B cell (primary cell): ENCODE measurements at regions not wholly inside any gene's neighbourhood (a gene's known extent, or its start where the extent isn't known, plus 50 kb on each side); places are given as distances from the start of the nearest gene placed in this dataset.

Experiments
- ATAC-seq: fragments of 200-7000 bp; cut with Tn5 transposase; one replicate; pipeline ENCODE4 v1.10.0; 2021; ENCODE audit warnings: low read depth, mild to moderate bottlenecking, moderate number of reproducible peaks, moderate library complexity
- CTCF ChIA-PET: fragments of 350-600 bp; sonication (Branson Sonifier 250); formaldehyde crosslinking; loops from one replicate; lab custom pipeline; 2021; ENCODE audit warnings: antibody characterized with exemption, inconsistent platforms; lab: Charles Lee
- POLR2A ChIA-PET: fragments of 350-600 bp; sonication (Branson Sonifier 250); formaldehyde crosslinking; loops from one replicate; lab custom pipeline; 2021; ENCODE audit warnings: antibody characterized with exemption; lab: Charles Lee
- DNase-seq: peaks from one replicate; pipeline ENCODE4 v3.0.0; 2013
- H2AFZ ChIP-seq: 2 replicates; pipeline ENCODE4 v1.6.1; 2012; ENCODE audit warnings: mild to moderate bottlenecking, low read depth, low read length; ENCODE audit not compliant: insufficient read depth, poor library complexity, severe bottlenecking
- H3K27ac ChIP-seq, 2 donors: 1 replicate in 1 of 2; 2 replicates in 1 of 2; pipeline ENCODE4 v1.5.1; 2012 to 2013; ENCODE audit warnings: low read length in 2 of 2, mild to moderate bottlenecking in 2 of 2, moderate library complexity in 1 of 2
- H3K27me3 ChIP-seq, 4 experiments: fragments of 200-600 bp in 1 of 4; sonication (generic) in 1 of 4; replicated peaks in 1 of 4; 1 replicate in 2 of 4; 2 replicates in 2 of 4; pipeline versions ENCODE4 v1.6.1 to v1.7.0; 2013 to 2016; ENCODE audit warnings: low read length in 3 of 4, mild to moderate bottlenecking in 2 of 4, mixed read lengths in 1 of 4, moderate library complexity in 1 of 4; ENCODE audit not compliant: insufficient read depth in 4 of 4, control insufficient read depth in 3 of 4; ENCODE audit errors: control extremely low read depth in 1 of 4
- H3K36me3 ChIP-seq, 2 experiments: replicated peaks in 1 of 2; 1 replicate in 1 of 2; 2 replicates in 1 of 2; pipeline versions ENCODE4 v1.6.1 to v1.7.1; 2013; ENCODE audit warnings: low read length in 1 of 2; ENCODE audit not compliant: insufficient read depth in 2 of 2, control insufficient read depth in 1 of 2; ENCODE audit errors: control extremely low read depth in 1 of 2, extremely low read depth in 1 of 2
- H3K4me1 ChIP-seq, 2 donors: fragments of 200-600 bp in 1 of 2; sonication (generic) in 1 of 2; 1 replicate in 1 of 2; 2 replicates in 1 of 2; pipeline versions ENCODE4 v1.5.1 to v1.6.1; 2013 to 2017; ENCODE audit warnings: low read length in 2 of 2; ENCODE audit not compliant: control insufficient read depth in 2 of 2, insufficient read depth in 2 of 2
- H3K4me2 ChIP-seq: replicated peaks from 2 replicates; pipeline ENCODE3; 2012; ENCODE audit warnings: mild to moderate bottlenecking, low read depth, low read length; ENCODE audit not compliant: poor library complexity, severe bottlenecking
- H3K4me3 ChIP-seq, 5 experiments: fragments of 200-600 bp in 1 of 5; sonication (generic) in 1 of 5; 1 replicate in 3 of 5; 2 replicates in 2 of 5; pipeline versions ENCODE4 v1.5.1 to v1.7.0; 2011 to 2016; ENCODE audit warnings: low read length in 4 of 5, mild to moderate bottlenecking in 4 of 5, low read depth in 2 of 5, control low read depth in 1 of 5, moderate library complexity in 1 of 5; ENCODE audit not compliant: insufficient read depth in 1 of 5; ENCODE audit errors: control extremely low read depth in 1 of 5, extremely low read depth in 1 of 5
- H3K79me2 ChIP-seq: fragments of 200-600 bp; sonication (generic); one replicate; pipeline ENCODE4 v1.6.0; 2016; ENCODE audit warnings: low read length; ENCODE audit not compliant: control insufficient read depth, insufficient read depth
- H3K9ac ChIP-seq: fragments of 200-600 bp; sonication (generic); 2 replicates; pipeline ENCODE4 v1.6.1; 2017; ENCODE audit warnings: mild to moderate bottlenecking, low read length, moderate library complexity
- H3K9me3 ChIP-seq, 3 donors: one replicate each; pipeline versions ENCODE4 v1.6.1 to v1.7.1; 2013; ENCODE audit warnings: low read length in 2 of 3; ENCODE audit not compliant: control insufficient read depth in 2 of 3, insufficient read depth in 1 of 3; ENCODE audit errors: control extremely low read depth in 1 of 3
- H4K20me1 ChIP-seq: 2 replicates; pipeline ENCODE4 v1.6.0; 2012; ENCODE audit warnings: mild to moderate bottlenecking, low read length; ENCODE audit not compliant: insufficient read depth, control insufficient read depth, poor library complexity, severe bottlenecking
- H3K27ac Mint-ChIP-seq: one replicate; pipeline ENCODE4 v1.8.0; 2021; ENCODE audit warnings: mixed read lengths
- H3K27me3 Mint-ChIP-seq: one replicate; pipeline ENCODE4 v1.8.0; 2021; ENCODE audit warnings: mixed read lengths
- H3K4me1 Mint-ChIP-seq: one replicate; pipeline ENCODE4 v1.8.0; 2021; ENCODE audit warnings: mixed read lengths
- H3K4me3 Mint-ChIP-seq: one replicate; pipeline ENCODE4 v1.8.0; 2021; ENCODE audit warnings: mixed read lengths
- H3K9me3 Mint-ChIP-seq: one replicate; pipeline ENCODE4 v1.8.0; 2022; ENCODE audit warnings: mixed read lengths; ENCODE audit not compliant: insufficient read depth
- CTCF ChIP-seq: fragments of 200-600 bp; IDR thresholded peaks from one replicate; pipeline ENCODE4 v1.8.0; 2022; ENCODE audit warnings: antibody characterized with exemption, mild to moderate bottlenecking
- EZH2 ChIP-seq: IDR thresholded peaks from 2 replicates; pipeline ENCODE4 v1.6.1; 2012; ENCODE audit warnings: borderline replicate concordance, low read depth, mild to moderate bottlenecking, moderate library complexity, low read length; ENCODE audit not compliant: insufficient read depth, poor library complexity, severe bottlenecking
- WGBS: methylation state at CpG from one replicate; pipeline ENCODE4 v1.1.5; 2013; ENCODE audit warnings: missing lambda C conversion rate; ENCODE audit not compliant: insufficient coverage; 5-methylcytosine and 5-hydroxymethylcytosine counted together
- intact Hi-C: fragments of 100-400 bp; cut with micrococcal nuclease; formaldehyde crosslinking; loops from one replicate; pipeline ENCODE4 v1.10.0; 2022

GRCh38 chr4:3372264-3372932 is 69.4 kb upstream of the HGFAC start:
- Histone ChIP-seq H3K9ac (no peak overlapping the region), H3K79me2 (no peaks in the 10 kb centered on the region), H3K27ac (no peak overlapping the region), H2AFZ (no peak overlapping the region), H4K20me1 (no peaks in the 10 kb centered on the region), H3K4me1 (peaks cover 28 to 42% of the 10 kb centered on the region in 2 donors), H3K4me2 (peak overlapping the region; percentile 72), H3K9me3 (peaks cover 0 to 2% (median 0%) of the 10 kb centered on the region in 3 donors), H3K27me3 (peaks cover 0 to 25% (median 3%) of the 10 kb centered on the region in 4 experiments), H3K36me3 (no peaks in the 10 kb centered on the region), H3K4me3 (peak overlapping the region in 1 of 5 experiments; percentile 29)
- intact Hi-C loops: loop anchor here (1.0 to 2.0 kb wide), 4 partner anchors 14 to 112 kb away; no protein-coding TSS in a partner anchor
- DNase-seq: no peak
- Mint-ChIP-seq H3K27me3 (peaks cover 10% of the 10 kb centered on the region), H3K27ac (peak overlapping the region; percentile 91), H3K4me1 (peaks cover 35% of the 10 kb centered on the region), H3K9me3 (no peaks in the 10 kb centered on the region), H3K4me3 (peak overlapping the region; percentile 84)
- ChIA-PET POLR2A (interaction anchor here (1.2 kb wide), 1 partner anchor 15 kb away, joined by 3 read pairs; no protein-coding TSS in a partner anchor), CTCF (interaction anchor here (1.2 to 1.4 kb wide), 2 partner anchors 26 to 71 kb away, joined by 3 to 5 read pairs; no protein-coding TSS in a partner anchor)
- TF ChIP-seq EZH2: no peak
- 68% methylated on average over 22 of the region's 23 CpGs for WGBS
- ATAC-seq: peak; percentile 40

- Mint-ChIP-seq H3K27ac (peak overlapping the region; percentile 91), H3K27me3 (peaks cover 10% of the 10 kb centered on the region), H3K9me3 (no peaks in the 10 kb centered on the region), H3K4me3 (peak overlapping the region; percentile 84), H3K4me1 (peaks cover 35% of the 10 kb centered on the region)
- POLR2A ChIA-PET: no interaction called here
- DNase-seq: peak; percentile 86
- Histone ChIP-seq H3K27ac (no peak overlapping the region), H3K79me2 (no peaks in the 10 kb centered on the region), H3K27me3 (peaks cover 0 to 25% (median 3%) of the 10 kb centered on the region in 4 experiments), H3K4me1 (peaks cover 28 to 42% of the 10 kb centered on the region in 2 donors), H3K9me3 (peaks cover 0 to 2% (median 0%) of the 10 kb centered on the region in 3 donors), H4K20me1 (no peaks in the 10 kb centered on the region), H3K4me2 (peak overlapping the region; percentile 72), H3K9ac (peak overlapping the region; percentile 26), H3K4me3 (peak overlapping the region in 2 of 5 experiments; percentile 2 to 29), H3K36me3 (no peaks in the 10 kb centered on the region), H2AFZ (peak overlapping the region; percentile 16)
- CTCF ChIA-PET: interaction anchor here (1.0 to 1.4 kb wide), 4 partner anchors 27 to 108 kb away, joined by 3 to 5 read pairs (median 3); no protein-coding TSS in a partner anchor
- 43% methylated on average over 25 of the region's 28 CpGs for WGBS
- intact Hi-C loops: loop anchor here (1.0 to 2.0 kb wide), 4 partner anchors 14 to 111 kb away; no protein-coding TSS in a partner anchor
- ATAC-seq: peak; percentile 93
- no peak for TF ChIP-seq EZH2
- TF ChIP-seq CTCF: peak; percentile 8
Measured at GRCh38 chr4:3372933-3373465, 68.8 kb upstream of the HGFAC start.
